Erythroblast (primary cell): ENCODE measurements at regions not wholly inside any gene's neighbourhood (a gene's known extent, or its start where the extent isn't known, plus 50 kb on each side); places are given as distances from the start of the nearest gene placed in this dataset.

Source experiments
- DNase-seq, 2 experiments: peaks; one replicate each; lab custom pipeline; 2025; lab: John Stamatoyannopoulos, UW
- GATA1 ChIP-seq: IDR thresholded peaks from 2 replicates; pipeline ENCODE4 v1.6.1; 2011; ENCODE audit warnings: low read depth, mild to moderate bottlenecking, control low read depth, low read length, moderate library complexity
- POLR2A ChIP-seq: IDR thresholded peaks from 2 replicates; pipeline ENCODE4 v1.6.1; 2011; ENCODE audit warnings: mild to moderate bottlenecking, low read length

DNA sequence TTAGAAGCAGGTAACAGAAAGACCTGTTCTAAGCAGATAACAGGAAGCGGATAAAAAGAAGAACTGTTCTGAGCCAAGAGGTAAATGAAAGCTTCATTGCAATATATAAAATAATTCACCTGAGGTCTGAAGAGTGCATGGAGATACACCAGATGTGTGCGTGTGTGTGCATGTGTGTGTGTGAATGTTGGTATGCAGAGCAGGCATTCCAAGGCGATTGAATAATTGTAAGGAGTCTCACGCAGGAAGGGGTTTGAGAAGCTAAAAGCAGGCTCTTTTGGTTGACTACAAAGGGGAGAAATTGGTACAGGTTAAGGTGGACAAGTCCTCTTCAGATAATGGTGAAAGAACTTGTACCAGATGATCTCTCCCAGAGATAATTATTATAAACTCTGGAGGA lies 450.6 kb downstream of the DNAJB9 start:
- no peak for DNase-seq
- no peak for TF ChIP-seq GATA1
- TF ChIP-seq POLR2A, result no peak

- no peak for TF ChIP-seq GATA1
- TF ChIP-seq POLR2A, result no peak
- DNase-seq, result no peak
These were observed 451.7 kb downstream of the DNAJB9 start for GRCh38 chr7:109021390-109021789.

GRCh38 chr7:109029866-109030265 lies 460.2 kb downstream of the DNAJB9 start:
- DNase-seq, result no peak
- no peak for TF ChIP-seq GATA1

DNA sequence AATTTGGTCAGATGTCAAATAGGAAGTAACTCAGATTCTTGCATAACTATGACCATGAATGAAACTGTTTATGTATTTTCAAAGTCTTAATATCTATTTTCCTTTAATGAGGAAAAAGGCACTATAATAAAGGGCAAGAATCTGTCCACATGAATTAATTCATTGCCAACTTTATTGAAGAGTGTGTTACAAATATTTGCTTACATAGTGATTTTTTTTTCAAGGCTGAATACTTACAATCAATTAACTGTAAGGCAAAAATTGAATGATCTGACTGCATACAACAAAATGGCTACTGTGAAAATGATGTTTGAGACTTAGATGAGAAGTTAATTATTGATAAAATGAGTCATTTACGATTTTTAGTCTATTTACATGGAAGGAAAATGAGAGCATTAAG lies 475.0 kb downstream of the DNAJB9 start:
- no peak for DNase-seq
- TF ChIP-seq GATA1, result no peak
- TF ChIP-seq POLR2A, result no peak

DNA sequence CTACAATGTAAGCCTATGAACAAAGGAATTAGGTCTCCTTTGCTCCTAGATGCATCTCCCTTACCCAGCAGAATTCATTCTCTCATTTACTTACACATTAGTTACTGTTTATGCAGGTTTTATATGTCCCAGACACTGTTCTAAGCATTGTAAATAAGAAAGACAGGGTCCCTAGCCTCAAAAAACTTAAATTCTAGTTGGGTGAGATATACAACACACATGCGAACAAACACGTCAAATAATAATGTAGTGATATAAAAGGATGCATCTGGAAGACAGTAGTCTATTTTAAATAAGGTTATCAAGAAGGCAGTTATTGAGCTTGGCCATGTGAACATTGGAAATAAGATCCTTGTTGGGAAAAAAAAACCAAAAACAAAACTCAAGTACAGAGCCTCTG lies 479.7 kb downstream of the DNAJB9 start:
- no peak for DNase-seq
- TF ChIP-seq POLR2A (no peak), GATA1 (no peak)

GRCh38 chr7:109059089-109059488 lies 489.4 kb downstream of the DNAJB9 start:
- no peak for TF ChIP-seq POLR2A
- TF ChIP-seq GATA1, result no peak
- no peak for DNase-seq

GRCh38 chr7:109062798-109063197 lies 493.1 kb downstream of the DNAJB9 start:
- TF ChIP-seq GATA1 (no peak), POLR2A (no peak)
- DNase-seq, result no peak

- TF ChIP-seq POLR2A, result no peak
- TF ChIP-seq GATA1, result no peak
- no peak for DNase-seq
These were observed 503.9 kb downstream of the DNAJB9 start for GRCh38 chr7:109073543-109073942.

- TF ChIP-seq POLR2A (no peak), GATA1 (no peak)
- DNase-seq, result no peak
These were observed 506.8 kb downstream of the DNAJB9 start for GRCh38 chr7:109076396-109076972.

DNA sequence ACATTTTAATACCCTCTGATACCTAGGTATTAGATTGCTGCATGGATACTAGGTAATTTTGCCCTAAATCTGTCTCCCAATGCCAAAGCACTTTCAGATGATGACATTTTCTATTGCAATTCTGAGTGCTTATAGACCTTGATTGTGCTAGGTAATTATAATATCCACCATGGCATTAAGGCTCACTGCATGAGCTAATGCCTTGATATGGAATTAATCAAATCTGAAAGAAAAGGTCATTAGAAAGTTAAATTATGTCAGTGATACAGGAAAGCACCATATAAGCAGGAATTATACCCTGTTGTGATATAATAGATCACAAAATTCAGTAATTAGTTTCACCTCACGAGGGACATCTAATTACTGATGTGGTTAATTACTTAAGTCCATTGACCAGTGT lies 521.4 kb downstream of the DNAJB9 start:
- no peak for DNase-seq
- TF ChIP-seq GATA1 (no peak), POLR2A (no peak)

GRCh38 chr7:109092268-109092667 lies 522.6 kb downstream of the DNAJB9 start:
- DNase-seq, result no peak
- no peak for TF ChIP-seq GATA1
- no peak for TF ChIP-seq POLR2A

DNA sequence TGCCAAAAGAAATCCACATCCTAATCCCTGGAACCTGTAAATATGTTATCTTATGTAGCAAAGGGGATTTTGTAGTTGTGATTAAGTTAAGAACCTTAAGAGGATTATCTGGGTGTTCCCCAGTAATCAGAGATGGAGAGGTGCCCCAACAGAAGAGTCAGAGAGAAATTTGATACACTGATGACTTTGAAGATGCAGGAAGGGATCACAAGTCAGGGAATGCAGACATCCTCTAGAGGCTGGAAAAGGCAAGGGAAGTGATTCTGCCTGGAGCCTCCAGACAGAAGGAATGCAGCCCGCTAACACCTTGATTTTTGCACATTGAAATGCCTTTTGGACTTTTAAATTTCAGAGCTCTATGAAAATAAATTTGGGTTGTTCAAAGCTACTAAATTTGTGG lies 531.7 kb downstream of the DNAJB9 start:
- TF ChIP-seq GATA1 (no peak), POLR2A (no peak)
- DNase-seq, result no peak

DNA sequence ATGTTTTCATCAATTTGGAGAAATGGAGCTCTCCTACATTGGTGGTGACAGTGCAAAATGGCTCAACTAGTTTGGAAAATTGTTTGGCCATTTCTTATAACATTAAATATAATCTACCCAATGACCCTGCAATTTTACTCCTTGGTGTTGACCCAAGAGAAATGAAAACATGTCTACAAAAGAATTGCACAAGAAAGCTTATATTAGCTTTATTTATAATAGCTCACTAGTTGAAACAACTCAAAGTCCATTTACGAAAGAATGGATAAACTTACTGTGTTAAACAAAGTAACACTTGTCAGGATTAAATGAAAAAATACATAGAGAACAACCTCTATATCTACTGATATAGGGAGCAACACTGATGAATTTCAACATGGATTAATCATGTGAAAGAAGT lies 539.9 kb downstream of the DNAJB9 start:
- TF ChIP-seq GATA1 (no peak), POLR2A (no peak)
- no peak for DNase-seq

- DNase-seq, result no peak
- TF ChIP-seq POLR2A (no peak), GATA1 (no peak)
These were observed 541.4 kb downstream of the DNAJB9 start for GRCh38 chr7:109111086-109111485.

- DNase-seq, result no peak
- TF ChIP-seq POLR2A (no peak), GATA1 (no peak)
These were observed 552.1 kb downstream of the DNAJB9 start for GRCh38 chr7:109121599-109122300.
